Activated CD4-positive, alpha-beta T cell treated with anti-CD3 and anti-CD28 coated beads, Interleukin-2, amount 50 U/mL, for 4 hours (primary cell): ENCODE measurements at regions not wholly inside any gene's neighbourhood (a gene's known extent, or its start where the extent isn't known, plus 50 kb on each side); places are given as distances from the start of the nearest gene placed in this dataset.

Experiments
- DNase-seq, 2 experiments: peaks; one replicate each; pipeline ENCODE4 v3.0.0-alpha.2; 2020

GRCh38 chr4:15232366-15233263 lies 195.2 kb upstream of the C1QTNF7 start:
- DNase-seq: no peak

GRCh38 chr4:15233264-15233597 lies 194.6 kb upstream of the C1QTNF7 start:
- DNase-seq: no peak

- no peak for DNase-seq
These were observed 194.2 kb upstream of the C1QTNF7 start for GRCh38 chr4:15233626-15234025.

- DNase-seq: no peak
These were observed 193.5 kb upstream of the C1QTNF7 start for GRCh38 chr4:15234116-15234855.

- no peak for DNase-seq
These were observed 193.0 kb upstream of the C1QTNF7 start for GRCh38 chr4:15234856-15235126.

- DNase-seq: no peak
These were observed 192.7 kb upstream of the C1QTNF7 start for GRCh38 chr4:15235135-15235534.

- DNase-seq: no peak
These were observed 190.1 kb upstream of the C1QTNF7 start for GRCh38 chr4:15237648-15238230.

- no peak for DNase-seq
These were observed 189.1 kb upstream of the C1QTNF7 start for GRCh38 chr4:15238720-15239119.

GRCh38 chr4:15239866-15240265 lies 188.0 kb upstream of the C1QTNF7 start:
- no peak for DNase-seq

GRCh38 chr4:15240764-15241163 lies 187.1 kb upstream of the C1QTNF7 start:
- no peak for DNase-seq

- no peak for DNase-seq
These were observed 185.8 kb upstream of the C1QTNF7 start for GRCh38 chr4:15242021-15242420.

- DNase-seq: no peak
These were observed 183.5 kb upstream of the C1QTNF7 start for GRCh38 chr4:15244354-15244753.

- no peak for DNase-seq
These were observed 182.8 kb upstream of the C1QTNF7 start for GRCh38 chr4:15245006-15245530.

- DNase-seq: no peak
These were observed 177.8 kb upstream of the C1QTNF7 start for GRCh38 chr4:15250021-15250441.

GRCh38 chr4:15253349-15253748 lies 174.5 kb upstream of the C1QTNF7 start:
- no peak for DNase-seq

GRCh38 chr4:15254236-15254880 lies 173.5 kb upstream of the C1QTNF7 start:
- DNase-seq: no peak

GRCh38 chr4:15255537-15255936 lies 172.3 kb upstream of the C1QTNF7 start:
- no peak for DNase-seq

GRCh38 chr4:15260758-15261157 lies 167.1 kb upstream of the C1QTNF7 start:
- DNase-seq: no peak

GRCh38 chr4:15262396-15262795 lies 165.4 kb upstream of the C1QTNF7 start:
- no peak for DNase-seq

GRCh38 chr4:15270201-15270600 lies 157.6 kb upstream of the C1QTNF7 start:
- DNase-seq: no peak

GRCh38 chr4:15286041-15286440 lies 141.8 kb upstream of the C1QTNF7 start:
- DNase-seq: no peak

GRCh38 chr4:15291122-15291521 lies 136.7 kb upstream of the C1QTNF7 start:
- no peak for DNase-seq

GRCh38 chr4:15293711-15294110 lies 134.1 kb upstream of the C1QTNF7 start:
- no peak for DNase-seq
